Left lung (tissue), 4 donors: ENCODE measurements at regions not wholly inside any gene's neighbourhood (a gene's known extent, or its start where the extent isn't known, plus 50 kb on each side); places are given as distances from the start of the nearest gene placed in this dataset.
A peak's percentile ranks its signal among the peaks of the same experiment; 100 is the strongest.

ENCODE experiments used
- ATAC-seq: fragments of 200-7000 bp; cut with Tn5 transposase; one replicate; pipeline ENCODE4 v1.9.1; 2020; ENCODE audit warnings: moderate library complexity
- DNase-seq, 4 donors: peaks; one replicate each; pipeline ENCODE4 v3.0.0-alpha.2; 2013 to 2020
- H3K27ac ChIP-seq, 2 donors: fragments of 200-600 bp; sonication (generic) in 1 of 2; one replicate each; pipeline versions ENCODE4 v1.5.0 to v1.8.0; 2020 to 2021
- H3K27me3 ChIP-seq, 2 donors: fragments of 200-600 bp; sonication (generic) in 1 of 2; one replicate each; pipeline versions ENCODE4 v1.5.0 to v1.8.0; 2020 to 2021
- H3K36me3 ChIP-seq, 2 donors: fragments of 200-600 bp; sonication (generic) in 1 of 2; one replicate each; pipeline versions ENCODE4 v1.5.0 to v1.8.0; 2020 to 2021
- H3K4me1 ChIP-seq, 2 donors: fragments of 200-600 bp; one replicate each; pipeline ENCODE4 v1.8.0; 2021
- H3K4me3 ChIP-seq, 2 donors: fragments of 200-600 bp; sonication (generic) in 1 of 2; one replicate each; pipeline versions ENCODE4 v1.5.0 to v1.8.0; 2020 to 2021; ENCODE audit warnings: mild to moderate bottlenecking in 1 of 2
- H3K9me3 ChIP-seq, 2 donors: fragments of 200-600 bp; sonication (generic) in 1 of 2; one replicate each; pipeline versions ENCODE4 v1.5.0 to v1.8.0; 2020 to 2021
- intact Hi-C, 2 donors: fragments of 100-400 bp; cut with DNase I; formaldehyde crosslinking; loops; one replicate each; pipeline versions ENCODE4 v1.11.2 to v1.14.2; 2022
- TF ChIP-seq, protein P1 (sequence below), 2 donors: fragments of 200-600 bp; sonication (generic) in 1 of 2; IDR thresholded peaks; one replicate each; pipeline versions ENCODE4 v1.5.0 to v1.8.0; 2021; ENCODE audit warnings: antibody characterized with exemption in 2 of 2
- donor health status: DM: no; HTN: yes; CAD: no.
- donor health status: DM: no; HTN: no; CAD: no.

DNA sequence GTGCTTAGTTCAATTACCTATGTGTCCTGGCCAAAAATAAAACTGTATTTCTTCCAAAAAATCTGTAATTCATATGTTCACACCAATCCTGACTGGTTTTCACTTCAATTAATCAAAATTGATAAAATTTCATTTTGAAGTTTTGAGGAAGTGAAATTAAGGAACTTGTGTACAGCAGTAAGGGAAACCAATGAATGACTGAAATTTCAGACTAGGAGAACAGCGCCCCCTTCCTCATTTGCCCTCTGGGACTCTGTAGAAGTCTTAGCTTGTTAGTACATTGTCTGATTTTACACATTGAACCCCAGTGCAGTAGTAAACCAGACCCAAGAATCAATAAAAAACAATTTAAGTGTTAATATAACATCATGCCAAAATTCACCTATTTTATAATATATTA, 495.3 kb upstream of the AGTR1 start:
- TF ChIP-seq, protein P1, sequence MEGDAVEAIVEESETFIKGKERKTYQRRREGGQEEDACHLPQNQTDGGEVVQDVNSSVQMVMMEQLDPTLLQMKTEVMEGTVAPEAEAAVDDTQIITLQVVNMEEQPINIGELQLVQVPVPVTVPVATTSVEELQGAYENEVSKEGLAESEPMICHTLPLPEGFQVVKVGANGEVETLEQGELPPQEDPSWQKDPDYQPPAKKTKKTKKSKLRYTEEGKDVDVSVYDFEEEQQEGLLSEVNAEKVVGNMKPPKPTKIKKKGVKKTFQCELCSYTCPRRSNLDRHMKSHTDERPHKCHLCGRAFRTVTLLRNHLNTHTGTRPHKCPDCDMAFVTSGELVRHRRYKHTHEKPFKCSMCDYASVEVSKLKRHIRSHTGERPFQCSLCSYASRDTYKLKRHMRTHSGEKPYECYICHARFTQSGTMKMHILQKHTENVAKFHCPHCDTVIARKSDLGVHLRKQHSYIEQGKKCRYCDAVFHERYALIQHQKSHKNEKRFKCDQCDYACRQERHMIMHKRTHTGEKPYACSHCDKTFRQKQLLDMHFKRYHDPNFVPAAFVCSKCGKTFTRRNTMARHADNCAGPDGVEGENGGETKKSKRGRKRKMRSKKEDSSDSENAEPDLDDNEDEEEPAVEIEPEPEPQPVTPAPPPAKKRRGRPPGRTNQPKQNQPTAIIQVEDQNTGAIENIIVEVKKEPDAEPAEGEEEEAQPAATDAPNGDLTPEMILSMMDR (IDR thresholded peaks at IDR 0.05) = no peak
- Histone ChIP-seq H3K4me1 (no peaks in the 10 kb centered on the region), H3K4me3 (no peak overlapping the region), H3K27me3 (no peaks in the 10 kb centered on the region), H3K27ac (no peak overlapping the region), H3K9me3 (no peaks in the 10 kb centered on the region), H3K36me3 (no peaks in the 10 kb centered on the region)
- intact Hi-C loops = no loop called here
- DNase-seq = peak in 1 of 4 donors; percentile 31
- no peak for ATAC-seq

DNA sequence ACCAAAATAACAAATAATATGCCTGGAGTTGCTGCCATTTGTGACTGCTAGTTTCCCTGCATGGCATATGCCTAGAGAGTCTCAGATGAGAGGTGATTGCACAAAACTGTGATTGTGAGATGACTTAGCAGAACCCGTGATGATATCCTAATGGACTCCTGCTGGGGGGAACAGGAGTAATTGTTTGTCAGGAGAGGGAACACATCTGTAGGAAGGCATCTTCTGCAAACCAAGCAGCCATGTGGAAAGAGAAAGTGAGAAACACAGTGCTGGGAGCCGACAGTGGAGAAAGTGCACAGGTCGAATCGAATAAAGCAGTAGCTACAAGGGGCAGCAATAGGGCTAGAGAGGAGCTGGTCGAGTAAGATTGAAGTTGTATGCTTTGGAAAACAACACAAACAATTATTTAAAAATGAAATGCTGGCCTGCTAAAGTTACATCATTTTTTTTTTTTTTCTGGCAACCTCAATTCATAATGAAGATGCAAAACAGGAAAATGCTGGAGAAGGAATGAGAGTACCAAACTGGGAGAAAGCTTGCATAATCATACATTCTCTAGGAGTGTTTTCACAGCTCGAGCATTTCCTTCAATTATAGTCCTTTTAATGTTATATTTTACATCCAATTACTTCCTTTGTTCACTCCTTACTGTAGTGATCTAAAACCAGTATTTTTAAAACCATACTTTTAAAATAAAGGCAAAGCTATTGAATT, 494.2 kb upstream of the AGTR1 start:
- TF ChIP-seq, protein P1 (IDR thresholded peaks at IDR 0.05) = no peak
- no peaks in the 10 kb centered on the region for H3K36me3 ChIP-seq
- no peak overlapping the region for H3K4me3 ChIP-seq
- no peaks in the 10 kb centered on the region for H3K9me3 ChIP-seq
- H3K27ac ChIP-seq = no peak overlapping the region
- H3K4me1 ChIP-seq = no peaks in the 10 kb centered on the region
- intact Hi-C loops = no loop called here
- H3K27me3 ChIP-seq = no peaks in the 10 kb centered on the region
- DNase-seq = peak in 2 of 4 donors; percentile 83 to 86
- peak; percentile 46 for ATAC-seq

DNA sequence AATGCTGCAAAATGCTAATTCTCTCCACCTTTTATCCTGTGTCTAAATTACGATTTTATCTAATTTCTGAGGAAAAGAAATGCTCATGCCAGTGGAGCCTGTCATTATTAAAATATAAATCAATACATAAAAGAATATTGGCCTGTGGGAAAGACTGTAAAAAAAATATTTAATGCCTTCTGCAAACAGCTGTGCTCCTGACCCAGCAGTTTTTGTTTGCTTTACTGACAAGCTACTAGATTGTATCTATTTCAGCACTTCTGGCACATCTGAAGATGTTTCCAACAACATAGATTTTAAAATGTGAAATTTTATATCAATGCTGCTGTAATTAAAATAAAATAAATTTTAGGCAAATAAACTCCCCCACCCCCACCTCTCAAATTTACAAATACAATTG, 493.6 kb upstream of the AGTR1 start:
- H3K4me3 ChIP-seq = no peak overlapping the region
- H3K27ac ChIP-seq = no peak overlapping the region
- H3K9me3 ChIP-seq = no peaks in the 10 kb centered on the region
- H3K27me3 ChIP-seq = no peaks in the 10 kb centered on the region
- intact Hi-C loops = no loop called here
- TF ChIP-seq, protein P1 (IDR thresholded peaks at IDR 0.05) = no peak
- ATAC-seq (no peak), DNase-seq (peak in 1 of 4 donors; percentile 39)
- H3K4me1 ChIP-seq = no peaks in the 10 kb centered on the region
- no peaks in the 10 kb centered on the region for H3K36me3 ChIP-seq

DNA sequence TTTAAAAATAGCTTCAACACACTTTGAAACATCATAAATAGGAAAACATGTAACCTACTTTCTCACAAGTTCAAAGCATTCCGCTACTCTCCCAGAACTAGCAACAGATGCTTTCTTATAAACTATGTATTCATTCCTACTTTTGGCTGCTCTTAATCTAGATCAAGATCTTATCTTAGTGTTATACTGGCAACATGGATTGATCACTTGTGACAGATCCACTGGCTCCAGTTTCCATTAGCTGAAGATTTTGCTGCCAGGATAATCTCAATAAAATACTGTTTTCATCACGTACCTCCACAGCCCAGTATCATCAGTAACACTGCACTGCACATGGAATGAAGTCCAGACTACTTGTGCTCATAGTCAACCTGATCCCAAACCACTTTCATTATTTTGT, 491.7 kb upstream of the AGTR1 start:
- no peaks in the 10 kb centered on the region for H3K27me3 ChIP-seq
- no peak overlapping the region for H3K4me3 ChIP-seq
- intact Hi-C loops = no loop called here
- ATAC-seq = no peak
- H3K9me3 ChIP-seq = no peaks in the 10 kb centered on the region
- H3K4me1 ChIP-seq = no peaks in the 10 kb centered on the region
- DNase-seq = peak in 1 of 4 donors; percentile 44
- no peak overlapping the region for H3K27ac ChIP-seq
- TF ChIP-seq, protein P1 (IDR thresholded peaks at IDR 0.05) = no peak
- no peaks in the 10 kb centered on the region for H3K36me3 ChIP-seq

DNA sequence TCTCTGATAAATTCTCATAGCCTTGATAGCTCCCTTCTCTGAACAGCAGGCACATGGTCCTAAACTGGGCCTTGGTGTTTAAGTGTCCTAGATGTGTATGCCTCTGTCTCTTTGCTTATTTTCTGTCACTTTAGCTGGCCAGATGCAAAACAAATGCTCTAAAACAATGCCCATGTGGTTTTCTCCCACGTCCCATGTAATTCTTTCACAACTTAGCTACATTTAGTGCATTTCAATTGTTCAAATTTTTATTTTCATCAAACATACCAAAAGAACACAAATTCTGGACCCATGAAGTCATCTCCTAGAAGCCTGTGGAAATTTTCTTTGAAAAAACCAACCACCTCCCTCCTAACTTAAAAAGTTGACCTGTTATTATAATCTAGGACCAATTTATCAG, 491.3 kb upstream of the AGTR1 start:
- intact Hi-C loops = no loop called here
- DNase-seq (no peak), ATAC-seq (no peak)
- no peaks in the 10 kb centered on the region for H3K9me3 ChIP-seq
- peak overlapping the region in 1 of 2 donors; percentile 2 for H3K27ac ChIP-seq
- no peaks in the 10 kb centered on the region for H3K27me3 ChIP-seq
- no peaks in the 10 kb centered on the region for H3K36me3 ChIP-seq
- H3K4me3 ChIP-seq = no peak overlapping the region
- TF ChIP-seq, protein P1 (IDR thresholded peaks at IDR 0.05) = no peak
- no peaks in the 10 kb centered on the region for H3K4me1 ChIP-seq
